Cardiac fibroblast (primary cell): ENCODE measurements at regions not wholly inside any gene's neighbourhood (a gene's known extent, or its start where the extent isn't known, plus 50 kb on each side); places are given as distances from the start of the nearest gene placed in this dataset.

ENCODE experiments used
- DNase-seq, 2 donors: peaks; one replicate each; pipeline versions ENCODE4 v3.0.0 to v3.0.0-alpha.2; 2010; ENCODE audit warnings: low read depth in 2 of 2
- H3K4me3 ChIP-seq, 2 donors: replicated peaks in 1 of 2; 1 replicate in 1 of 2; 2 replicates in 1 of 2; pipeline ENCODE4 v1.5.1; 2011; ENCODE audit warnings: low read depth in 2 of 2, low read length in 2 of 2, mild to moderate bottlenecking in 2 of 2, moderate library complexity in 1 of 2
- TF ChIP-seq, protein P1 (sequence below): IDR thresholded peaks from one replicate; pipeline ENCODE4 v1.5.1; 2011; ENCODE audit warnings: low read depth, mild to moderate bottlenecking, low read length, inconsistent platforms

DNA sequence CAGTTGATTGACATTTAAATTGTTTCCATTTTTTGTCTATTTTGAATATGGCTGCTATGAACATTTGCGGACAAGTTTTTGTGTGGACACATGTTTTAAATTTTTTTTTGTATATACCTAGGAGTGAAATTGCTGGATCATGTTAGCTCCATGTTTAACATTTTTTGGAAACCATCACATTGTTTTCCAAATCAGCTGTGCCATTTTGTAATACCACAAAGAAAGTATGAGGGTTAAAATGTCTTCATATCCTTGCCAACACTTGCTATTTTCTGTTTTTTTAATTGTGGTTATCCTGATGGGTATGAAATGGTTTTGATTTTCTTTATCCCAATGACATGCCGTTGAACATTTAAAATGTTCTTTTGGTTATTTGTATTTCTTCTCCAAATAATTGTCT, 52.1 kb downstream of the CARTPT start:
- H3K4me3 ChIP-seq = no peak overlapping the region
- DNase-seq = no peak
- TF ChIP-seq, protein P1, sequence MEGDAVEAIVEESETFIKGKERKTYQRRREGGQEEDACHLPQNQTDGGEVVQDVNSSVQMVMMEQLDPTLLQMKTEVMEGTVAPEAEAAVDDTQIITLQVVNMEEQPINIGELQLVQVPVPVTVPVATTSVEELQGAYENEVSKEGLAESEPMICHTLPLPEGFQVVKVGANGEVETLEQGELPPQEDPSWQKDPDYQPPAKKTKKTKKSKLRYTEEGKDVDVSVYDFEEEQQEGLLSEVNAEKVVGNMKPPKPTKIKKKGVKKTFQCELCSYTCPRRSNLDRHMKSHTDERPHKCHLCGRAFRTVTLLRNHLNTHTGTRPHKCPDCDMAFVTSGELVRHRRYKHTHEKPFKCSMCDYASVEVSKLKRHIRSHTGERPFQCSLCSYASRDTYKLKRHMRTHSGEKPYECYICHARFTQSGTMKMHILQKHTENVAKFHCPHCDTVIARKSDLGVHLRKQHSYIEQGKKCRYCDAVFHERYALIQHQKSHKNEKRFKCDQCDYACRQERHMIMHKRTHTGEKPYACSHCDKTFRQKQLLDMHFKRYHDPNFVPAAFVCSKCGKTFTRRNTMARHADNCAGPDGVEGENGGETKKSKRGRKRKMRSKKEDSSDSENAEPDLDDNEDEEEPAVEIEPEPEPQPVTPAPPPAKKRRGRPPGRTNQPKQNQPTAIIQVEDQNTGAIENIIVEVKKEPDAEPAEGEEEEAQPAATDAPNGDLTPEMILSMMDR = no peak

DNA sequence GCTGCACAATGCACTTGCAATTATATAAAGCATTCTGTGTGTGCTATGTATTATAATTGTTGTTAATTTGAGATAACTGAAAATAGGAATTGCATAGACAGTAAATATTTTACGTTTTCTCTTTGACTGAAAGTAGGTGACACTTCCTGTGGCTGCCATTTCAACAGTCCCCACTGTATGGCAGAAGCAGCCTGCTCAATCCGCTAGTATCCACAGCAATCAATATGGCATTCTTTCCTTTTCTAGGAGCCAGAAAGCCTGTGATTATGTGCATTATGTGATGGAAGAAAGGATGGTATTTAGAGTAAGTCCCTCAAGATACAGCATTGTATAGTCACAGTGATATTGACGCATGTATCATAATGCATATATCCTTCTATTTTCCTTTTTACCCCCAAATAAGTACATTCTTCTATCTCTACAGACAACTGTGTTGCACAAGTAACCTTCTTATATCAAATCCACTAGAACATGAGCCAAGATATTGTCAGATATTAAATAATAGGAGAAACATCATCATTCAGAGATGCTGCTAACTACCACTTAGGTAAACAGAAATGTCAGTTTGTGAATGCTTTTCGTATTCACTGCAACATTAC, 59.7 kb downstream of the CARTPT start:
- H3K4me3 ChIP-seq = no peak overlapping the region
- TF ChIP-seq, protein P1 = peak; percentile 67
- peak; percentile 28 to 59 for DNase-seq

DNA sequence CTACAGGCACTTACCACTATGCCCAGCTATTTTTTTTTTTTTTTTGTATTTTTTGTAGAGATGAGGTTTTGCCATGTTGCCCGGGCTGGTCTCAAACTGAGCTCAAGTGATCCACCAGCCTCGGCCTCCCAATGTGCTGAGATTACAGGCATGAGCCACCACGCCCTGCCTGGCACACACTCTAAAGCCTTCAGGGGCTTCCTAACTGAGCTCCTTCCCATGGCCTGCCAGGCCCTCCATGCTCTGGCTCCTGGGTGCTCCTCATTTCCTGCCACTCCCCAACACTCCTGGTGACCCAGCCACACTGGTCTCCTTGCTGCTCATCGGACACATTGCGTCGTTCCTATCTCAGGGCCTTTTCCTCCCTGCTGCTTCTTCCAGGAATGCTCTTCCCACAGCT, 61.5 kb downstream of the CARTPT start:
- TF ChIP-seq, protein P1 = no peak
- no peak for DNase-seq
- no peak overlapping the region for H3K4me3 ChIP-seq

DNA sequence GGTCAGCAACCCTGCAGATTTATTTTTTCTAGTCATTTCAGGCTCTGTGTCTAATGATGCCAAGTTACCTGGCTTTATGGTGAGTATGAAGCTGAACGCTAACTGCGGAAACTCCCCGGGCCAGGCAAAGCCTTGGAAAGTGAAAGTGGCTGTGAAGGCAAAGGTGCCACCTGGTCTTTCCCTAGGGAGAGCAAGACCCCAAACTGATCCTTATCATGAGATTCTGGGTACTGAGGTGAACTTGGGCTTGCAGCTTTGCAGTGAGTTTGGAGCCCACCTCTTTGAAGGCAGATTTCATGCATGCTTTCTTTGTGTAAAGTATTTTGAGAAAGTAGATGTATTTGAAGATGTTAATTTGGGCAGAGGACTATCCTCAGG, 63.3 kb downstream of the CARTPT start:
- DNase-seq = no peak
- H3K4me3 ChIP-seq = no peak overlapping the region
- TF ChIP-seq, protein P1 = no peak

DNA sequence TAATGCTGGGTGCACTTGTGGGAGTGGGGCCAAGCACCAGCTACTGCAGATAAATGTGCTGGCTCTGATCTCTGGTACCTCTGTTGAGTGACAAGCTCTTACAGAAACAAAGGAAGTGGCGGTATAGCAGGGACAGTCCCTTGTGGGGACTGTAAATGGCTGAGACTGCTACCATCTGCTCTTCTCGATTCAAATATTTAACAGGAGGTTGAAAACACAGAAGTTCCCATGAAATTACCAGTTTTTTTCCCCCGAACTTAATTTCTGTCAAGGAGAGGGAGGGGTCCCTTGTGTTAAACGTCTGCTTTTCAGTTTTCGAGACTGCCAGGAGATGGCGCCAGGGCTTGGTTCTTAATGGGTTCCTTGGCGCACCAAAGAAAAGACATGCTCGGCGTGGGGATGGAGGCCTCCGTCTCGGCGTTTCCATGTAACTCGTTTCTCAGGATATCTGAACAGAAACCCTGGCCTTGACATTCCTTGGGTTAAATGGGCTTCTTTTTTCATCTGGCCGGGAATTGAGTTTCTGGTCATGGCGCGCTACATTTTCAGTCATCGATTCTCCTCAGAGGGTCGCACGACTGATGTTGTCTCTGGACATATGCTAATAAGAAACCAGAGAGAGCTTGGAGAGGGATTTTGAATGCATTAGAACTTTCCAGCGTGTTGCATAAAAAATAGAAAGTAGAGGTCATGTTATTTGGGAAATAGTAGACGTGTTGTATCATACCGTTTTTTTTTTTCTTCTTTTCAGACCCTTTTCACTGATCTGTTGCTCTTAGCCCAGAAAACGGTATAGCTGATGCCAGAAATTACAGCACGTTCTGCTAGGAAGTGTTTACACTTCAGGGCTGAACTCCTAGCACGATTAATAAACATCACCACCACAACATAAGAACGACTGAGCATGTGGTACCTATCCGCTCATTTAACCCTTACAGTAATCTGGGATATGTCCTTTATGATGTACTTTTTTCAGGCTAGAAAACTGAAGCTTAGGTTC, 64.0 kb downstream of the CARTPT start:
- peak overlapping the region in 1 of 2 donors; percentile 12 for H3K4me3 ChIP-seq
- DNase-seq = peak; percentile 85
- TF ChIP-seq, protein P1 = peak; percentile 88

DNA sequence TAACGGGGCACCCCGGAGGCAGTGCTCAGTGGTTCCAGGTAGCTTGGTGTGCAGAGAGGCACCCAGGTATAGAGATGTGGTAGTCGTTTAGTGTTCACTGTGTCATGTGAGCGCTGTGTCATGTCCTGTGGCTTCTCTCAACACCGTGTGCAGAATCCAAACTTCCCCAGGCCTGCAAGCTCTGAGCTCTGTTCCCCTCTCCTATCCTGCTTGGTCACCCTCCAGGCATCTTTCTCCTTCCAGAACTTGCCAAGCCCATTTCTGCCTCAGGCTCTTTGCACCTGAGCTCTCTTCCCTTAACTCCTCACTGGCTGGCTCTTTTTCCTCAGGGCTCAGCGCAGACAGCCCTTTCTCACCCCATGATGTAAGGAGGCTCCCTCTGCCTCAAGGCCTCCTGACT, 64.8 kb downstream of the CARTPT start:
- no peak overlapping the region for H3K4me3 ChIP-seq
- TF ChIP-seq, protein P1 = no peak
- DNase-seq = no peak
